ENCODE measurements at regions not wholly inside any gene's neighbourhood (a gene's known extent, or its start where the extent isn't known, plus 50 kb on each side); places are given as distances from the start of the nearest gene placed in this dataset.
"Not testable (repeated sequence)": the region's sequence is repeated elsewhere in the genome, so short reads cannot be mapped to it uniquely, and the experiment has no call there.

- Histone ChIP-seq H3K9me3 (ENCODE audit: control insufficient read depth, low read length) (no peaks in the 10 kb centered on the region), H3K9ac (ENCODE audit: low read length) (no peak overlapping the region), H3K4me1 (ENCODE audit: control insufficient read depth, insufficient read depth, low read length) (no peaks in the 10 kb centered on the region), H3K36me3 (ENCODE audit: control insufficient read depth, insufficient read depth, low read length, severe bottlenecking) (no peaks in the 10 kb centered on the region), H3K4me3 (ENCODE audit: low read length) (no peak overlapping the region), H3K27me3 (replicated peaks; ENCODE audit: control insufficient read depth, insufficient read depth, low read length) (no peaks in the 10 kb centered on the region)
- DNase-seq (ENCODE audit: low read depth) = no peak
Observed at GRCh38 chr6:67497749-67498148, 1137.3 kb upstream of the ADGRB3 start.

- Histone ChIP-seq H3K4me3 (ENCODE audit: low read length) (no peak overlapping the region), H3K4me1 (ENCODE audit: control insufficient read depth, insufficient read depth, low read length) (no peaks in the 10 kb centered on the region), H3K36me3 (ENCODE audit: control insufficient read depth, insufficient read depth, low read length, severe bottlenecking) (no peaks in the 10 kb centered on the region), H3K9me3 (ENCODE audit: control insufficient read depth, low read length) (no peaks in the 10 kb centered on the region), H3K9ac (ENCODE audit: low read length) (no peak overlapping the region), H3K27me3 (replicated peaks; ENCODE audit: control insufficient read depth, insufficient read depth, low read length) (no peaks in the 10 kb centered on the region)
- no peak for DNase-seq (ENCODE audit: low read depth)
Observed at GRCh38 chr6:67496191-67496590, 1138.9 kb upstream of the ADGRB3 start.

- Histone ChIP-seq H3K4me3 (ENCODE audit: low read length) (no peak overlapping the region), H3K9me3 (ENCODE audit: control insufficient read depth, low read length) (no peaks in the 10 kb centered on the region), H3K4me1 (ENCODE audit: control insufficient read depth, insufficient read depth, low read length) (no peaks in the 10 kb centered on the region), H3K9ac (ENCODE audit: low read length) (no peak overlapping the region), H3K27me3 (replicated peaks; ENCODE audit: control insufficient read depth, insufficient read depth, low read length) (no peaks in the 10 kb centered on the region), H3K36me3 (ENCODE audit: control insufficient read depth, insufficient read depth, low read length, severe bottlenecking) (no peaks in the 10 kb centered on the region)
- no peak for DNase-seq (ENCODE audit: low read depth)
Observed at GRCh38 chr6:67493682-67494081, 1141.4 kb upstream of the ADGRB3 start.

- Histone ChIP-seq H3K9ac (ENCODE audit: low read length) (no peak overlapping the region), H3K36me3 (ENCODE audit: control insufficient read depth, insufficient read depth, low read length, severe bottlenecking) (no peaks in the 10 kb centered on the region), H3K27me3 (replicated peaks; ENCODE audit: control insufficient read depth, insufficient read depth, low read length) (no peaks in the 10 kb centered on the region), H3K9me3 (ENCODE audit: control insufficient read depth, low read length) (peaks cover 4% of the 10 kb centered on the region), H3K4me1 (ENCODE audit: control insufficient read depth, insufficient read depth, low read length) (no peaks in the 10 kb centered on the region), H3K4me3 (ENCODE audit: low read length) (no peak overlapping the region)
- no peak for DNase-seq (ENCODE audit: low read depth)
Observed at GRCh38 chr6:67475700-67476099, 1159.4 kb upstream of the ADGRB3 start.

GRCh38 chr6:67467341-67467740 is 1167.7 kb upstream of the ADGRB3 start:
- H3K4me1 ChIP-seq (ENCODE audit: control insufficient read depth, insufficient read depth, low read length) = no peaks in the 10 kb centered on the region
- no peak overlapping the region for H3K4me3 ChIP-seq (ENCODE audit: low read length)
- no peak for DNase-seq (ENCODE audit: low read depth)
- H3K27me3 ChIP-seq (replicated peaks; ENCODE audit: control insufficient read depth, insufficient read depth, low read length) = no peaks in the 10 kb centered on the region
- H3K9ac ChIP-seq (ENCODE audit: low read length) = no peak overlapping the region
- H3K9me3 ChIP-seq (ENCODE audit: control insufficient read depth, low read length) = no peaks in the 10 kb centered on the region
- no peaks in the 10 kb centered on the region for H3K36me3 ChIP-seq (ENCODE audit: control insufficient read depth, insufficient read depth, low read length, severe bottlenecking)

- H3K36me3 ChIP-seq (ENCODE audit: control insufficient read depth, insufficient read depth, low read length, severe bottlenecking); DNase-seq (ENCODE audit: low read depth); H3K4me1 ChIP-seq (ENCODE audit: control insufficient read depth, insufficient read depth, low read length); H3K9ac ChIP-seq (ENCODE audit: low read length); H3K4me3 ChIP-seq (ENCODE audit: low read length); H3K27me3 ChIP-seq (replicated peaks; ENCODE audit: control insufficient read depth, insufficient read depth, low read length): not testable (repeated sequence)
- H3K9me3 ChIP-seq (ENCODE audit: control insufficient read depth, low read length) = peaks cover 14% of the 10 kb centered on the region
Observed at GRCh38 chr6:67462725-67463124, 1172.4 kb upstream of the ADGRB3 start.

- H3K4me3 ChIP-seq (ENCODE audit: low read length) = no peak overlapping the region
- no peaks in the 10 kb centered on the region for H3K36me3 ChIP-seq (ENCODE audit: control insufficient read depth, insufficient read depth, low read length, severe bottlenecking)
- no peaks in the 10 kb centered on the region for H3K27me3 ChIP-seq (replicated peaks; ENCODE audit: control insufficient read depth, insufficient read depth, low read length)
- H3K9ac ChIP-seq (ENCODE audit: low read length) = no peak overlapping the region
- DNase-seq (ENCODE audit: low read depth) = no peak
- H3K9me3 ChIP-seq (ENCODE audit: control insufficient read depth, low read length) = peaks cover 21% of the 10 kb centered on the region
- H3K4me1 ChIP-seq (ENCODE audit: control insufficient read depth, insufficient read depth, low read length) = no peaks in the 10 kb centered on the region
Observed at GRCh38 chr6:67459556-67459955, 1175.5 kb upstream of the ADGRB3 start.

- Histone ChIP-seq H3K4me3 (ENCODE audit: low read length) (no peak overlapping the region), H3K4me1 (ENCODE audit: control insufficient read depth, insufficient read depth, low read length) (no peaks in the 10 kb centered on the region), H3K36me3 (ENCODE audit: control insufficient read depth, insufficient read depth, low read length, severe bottlenecking) (no peaks in the 10 kb centered on the region), H3K9me3 (ENCODE audit: control insufficient read depth, low read length) (peaks cover 21% of the 10 kb centered on the region), H3K27me3 (replicated peaks; ENCODE audit: control insufficient read depth, insufficient read depth, low read length) (no peaks in the 10 kb centered on the region), H3K9ac (ENCODE audit: low read length) (no peak overlapping the region)
- no peak for DNase-seq (ENCODE audit: low read depth)
Observed at GRCh38 chr6:67458265-67458664, 1176.8 kb upstream of the ADGRB3 start.

GRCh38 chr6:67451874-67452273 is 1183.2 kb upstream of the ADGRB3 start:
- no peak for DNase-seq (ENCODE audit: low read depth)
- H3K4me3 ChIP-seq (ENCODE audit: low read length) = no peak overlapping the region
- H3K27me3 ChIP-seq (replicated peaks; ENCODE audit: control insufficient read depth, insufficient read depth, low read length) = no peaks in the 10 kb centered on the region
- peaks cover 9% of the 10 kb centered on the region for H3K9me3 ChIP-seq (ENCODE audit: control insufficient read depth, low read length)
- no peak overlapping the region for H3K9ac ChIP-seq (ENCODE audit: low read length)
- H3K36me3 ChIP-seq (ENCODE audit: control insufficient read depth, insufficient read depth, low read length, severe bottlenecking) = no peaks in the 10 kb centered on the region
- no peaks in the 10 kb centered on the region for H3K4me1 ChIP-seq (ENCODE audit: control insufficient read depth, insufficient read depth, low read length)

- H3K4me3 ChIP-seq (ENCODE audit: low read length) = no peak overlapping the region
- no peaks in the 10 kb centered on the region for H3K4me1 ChIP-seq (ENCODE audit: control insufficient read depth, insufficient read depth, low read length)
- no peak overlapping the region for H3K9ac ChIP-seq (ENCODE audit: low read length)
- DNase-seq (ENCODE audit: low read depth) = no peak
- peaks cover 4% of the 10 kb centered on the region for H3K9me3 ChIP-seq (ENCODE audit: control insufficient read depth, low read length)
- H3K36me3 ChIP-seq (ENCODE audit: control insufficient read depth, insufficient read depth, low read length, severe bottlenecking) = no peaks in the 10 kb centered on the region
- no peaks in the 10 kb centered on the region for H3K27me3 ChIP-seq (replicated peaks; ENCODE audit: control insufficient read depth, insufficient read depth, low read length)
Observed at GRCh38 chr6:67450641-67451040, 1184.4 kb upstream of the ADGRB3 start.

- no peaks in the 10 kb centered on the region for H3K4me1 ChIP-seq (ENCODE audit: control insufficient read depth, insufficient read depth, low read length)
- no peak overlapping the region for H3K9ac ChIP-seq (ENCODE audit: low read length)
- H3K4me3 ChIP-seq (ENCODE audit: low read length) = no peak overlapping the region
- H3K36me3 ChIP-seq (ENCODE audit: control insufficient read depth, insufficient read depth, low read length, severe bottlenecking) = no peaks in the 10 kb centered on the region
- DNase-seq (ENCODE audit: low read depth) = no peak
- peaks cover 4% of the 10 kb centered on the region for H3K9me3 ChIP-seq (ENCODE audit: control insufficient read depth, low read length)
- no peaks in the 10 kb centered on the region for H3K27me3 ChIP-seq (replicated peaks; ENCODE audit: control insufficient read depth, insufficient read depth, low read length)
Observed at GRCh38 chr6:67449602-67450001, 1185.5 kb upstream of the ADGRB3 start.

- H3K4me3 ChIP-seq (ENCODE audit: low read length) = no peak overlapping the region
- no peaks in the 10 kb centered on the region for H3K4me1 ChIP-seq (ENCODE audit: control insufficient read depth, insufficient read depth, low read length)
- no peaks in the 10 kb centered on the region for H3K27me3 ChIP-seq (replicated peaks; ENCODE audit: control insufficient read depth, insufficient read depth, low read length)
- DNase-seq (ENCODE audit: low read depth) = no peak
- H3K9me3 ChIP-seq (ENCODE audit: control insufficient read depth, low read length) = peaks cover 5% of the 10 kb centered on the region
- H3K36me3 ChIP-seq (ENCODE audit: control insufficient read depth, insufficient read depth, low read length, severe bottlenecking) = no peaks in the 10 kb centered on the region
- H3K9ac ChIP-seq (ENCODE audit: low read length) = no peak overlapping the region
Observed at GRCh38 chr6:67433124-67433523, 1202.0 kb upstream of the ADGRB3 start.
